D721Med (cell line): ENCODE measurements at regions not wholly inside any gene's neighbourhood (a gene's known extent, or its start where the extent isn't known, plus 50 kb on each side); places are given as distances from the start of the nearest gene placed in this dataset.

ENCODE experiments used
- DNase-seq: peaks from one replicate; pipeline ENCODE4 v3.0.0; 2011; ENCODE audit warnings: low spot score; ENCODE audit not compliant: insufficient read length
- FAIRE-seq: peaks from 2 replicates; lab custom pipeline; 2011; peaks lifted over from hg19 to GRCh38; lab: Jason Lieb, UNC
- CTCF ChIP-seq: IDR thresholded peaks from 2 replicates; pipeline ENCODE4 v1.5.1; 2012; ENCODE audit warnings: mild to moderate bottlenecking, control low read depth; ENCODE audit not compliant: insufficient read depth; ENCODE audit errors: missing control alignments

- no peak for TF ChIP-seq CTCF
- FAIRE-seq, result no peak
- DNase-seq, result no peak
These were observed 207.7 kb upstream of the ZSWIM2 start for GRCh38 chr2:187056416-187057334.

GRCh38 chr2:187055463-187055862, 206.5 kb upstream of the ZSWIM2 start:
- FAIRE-seq, result no peak
- no peak for DNase-seq
- no peak for TF ChIP-seq CTCF

- no peak for TF ChIP-seq CTCF
- FAIRE-seq, result no peak
- no peak for DNase-seq
These were observed 205.7 kb upstream of the ZSWIM2 start for GRCh38 chr2:187054501-187055319.

GRCh38 chr2:187051350-187051749, 202.4 kb upstream of the ZSWIM2 start:
- no peak for DNase-seq
- FAIRE-seq, result no peak
- no peak for TF ChIP-seq CTCF

- DNase-seq (no peak), FAIRE-seq (no peak)
- TF ChIP-seq CTCF, result no peak
These were observed 201.5 kb upstream of the ZSWIM2 start for GRCh38 chr2:187050409-187050998.

- no peak for TF ChIP-seq CTCF
- no peak for FAIRE-seq
- no peak for DNase-seq
These were observed 188.3 kb upstream of the ZSWIM2 start for GRCh38 chr2:187037310-187037709.
